EH (cell line): ENCODE measurements at regions not wholly inside any gene's neighbourhood (a gene's known extent, or its start where the extent isn't known, plus 50 kb on each side); places are given as distances from the start of the nearest gene placed in this dataset.

Source experiments
- DNase-seq: peaks from one replicate; pipeline ENCODE4 v3.0.0-alpha.2; 2015; ENCODE audit warnings: low read depth

GRCh38 chr12:79534029-79534867, 156.5 kb downstream of the PAWR start:
- DNase-seq = peak; percentile 25

- no peak for DNase-seq
Measured at GRCh38 chr12:79532907-79533288, 157.9 kb downstream of the PAWR start.

- DNase-seq = peak; percentile 42
Measured at GRCh38 chr12:79531518-79531917, 159.2 kb downstream of the PAWR start.

- peak; percentile 18 for DNase-seq
Measured at GRCh38 chr12:79527473-79527872, 163.3 kb downstream of the PAWR start.

- DNase-seq = no peak
Measured at GRCh38 chr12:79525357-79525756, 165.4 kb downstream of the PAWR start.

GRCh38 chr12:79524507-79525148, 166.1 kb downstream of the PAWR start:
- DNase-seq = no peak

- no peak for DNase-seq
Measured at GRCh38 chr12:79522989-79523386, 167.8 kb downstream of the PAWR start.

GRCh38 chr12:79522257-79522988, 168.3 kb downstream of the PAWR start:
- no peak for DNase-seq

- DNase-seq = no peak
Measured at GRCh38 chr12:79521576-79521975, 169.2 kb downstream of the PAWR start.

- no peak for DNase-seq
Measured at GRCh38 chr12:79517363-79517762, 173.4 kb downstream of the PAWR start.

GRCh38 chr12:79515530-79515935, 175.2 kb downstream of the PAWR start:
- peak; percentile 56 for DNase-seq

GRCh38 chr12:79514730-79515529, 175.8 kb downstream of the PAWR start:
- peak; percentile 39 for DNase-seq

GRCh38 chr12:79512068-79512467, 178.7 kb downstream of the PAWR start:
- DNase-seq = no peak

- no peak for DNase-seq
Measured at GRCh38 chr12:79508622-79509021, 182.1 kb downstream of the PAWR start.
